ENCODE measurements at regions not wholly inside any gene's neighbourhood (a gene's known extent, or its start where the extent isn't known, plus 50 kb on each side); places are given as distances from the start of the nearest gene placed in this dataset.

- in situ Hi-C loops (cut with MboI; ENCODE audit: low sequenced_read_pairs, unreplicated experiment): no loop called here
These were observed 49.9 kb upstream of the JAK2 start for GRCh38 chr9:4935001-4935672.

More at GRCh38 chr9:4935001-4935672, 49.9 kb upstream of the JAK2 start:
- no peak for TF ChIP-seq CTCF (IDR thresholded peaks at IDR 0.05; ENCODE audit: borderline replicate concordance, control extremely low read depth, extremely low read depth, insufficient read depth, missing control alignments)
- no peak for DNase-seq (ENCODE audit: low spot score)
